Loucy (cell line): ENCODE measurements at regions not wholly inside any gene's neighbourhood (a gene's known extent, or its start where the extent isn't known, plus 50 kb on each side); places are given as distances from the start of the nearest gene placed in this dataset.
"Not testable (repeated sequence)": the region's sequence is repeated elsewhere in the genome, so short reads cannot be mapped to it uniquely, and the experiment has no call there.

Source experiments
- H2AFZ ChIP-seq: fragments of 200-600 bp; sonication (generic); 2 replicates; pipeline ENCODE4 v1.6.0; 2016; ENCODE audit warnings: antibody characterized with exemption, mild to moderate bottlenecking, low read length, moderate library complexity
- H3F3A ChIP-seq: fragments of 200-600 bp; 2 replicates; pipeline ENCODE4 v1.6.0; 2016; ENCODE audit warnings: antibody characterized with exemption, low read depth, mild to moderate bottlenecking
- H3K27me3 ChIP-seq: fragments of 200-600 bp; sonication (generic); 2 replicates; pipeline ENCODE4 v1.6.1; 2014; ENCODE audit warnings: low read length, mild to moderate bottlenecking; ENCODE audit not compliant: insufficient read depth, poor library complexity, severe bottlenecking
- H3K36me3 ChIP-seq: fragments of 200-600 bp; sonication (generic); 2 replicates; pipeline ENCODE4 v1.6.1; 2016; ENCODE audit warnings: low read length; ENCODE audit not compliant: insufficient read depth
- H3K4me1 ChIP-seq: fragments of 200-600 bp; sonication (generic); 2 replicates; pipeline ENCODE4 v1.5.1; 2014; ENCODE audit warnings: low read length, mild to moderate bottlenecking; ENCODE audit not compliant: insufficient read depth, poor library complexity, severe bottlenecking
- H3K4me2 ChIP-seq: fragments of 200-600 bp; sonication (generic); 2 replicates; pipeline ENCODE4 v1.6.0; 2014; ENCODE audit warnings: antibody characterized with exemption, low read length, low read depth, mild to moderate bottlenecking; ENCODE audit not compliant: poor library complexity, severe bottlenecking
- H3K4me3 ChIP-seq: fragments of 200-600 bp; sonication (generic); 2 replicates; pipeline ENCODE4 v1.5.1; 2014; ENCODE audit warnings: low read length, mild to moderate bottlenecking, mixed read lengths; ENCODE audit not compliant: poor library complexity, severe bottlenecking
- H3K79me2 ChIP-seq: fragments of 200-600 bp; sonication (generic); 2 replicates; pipeline ENCODE4 v1.6.1; 2014; ENCODE audit warnings: low read length; ENCODE audit not compliant: insufficient read depth
- H3K9ac ChIP-seq: fragments of 200-600 bp; sonication (generic); 2 replicates; pipeline ENCODE4 v1.6.0; 2014; ENCODE audit warnings: mild to moderate bottlenecking, low read depth, low read length, moderate library complexity; ENCODE audit not compliant: poor library complexity, severe bottlenecking
- H3K9me2 ChIP-seq: fragments of 200-600 bp; sonication (generic); replicated peaks from 2 replicates; pipeline ENCODE4 v1.6.1; 2016; ENCODE audit warnings: low read depth, low read length, mixed read lengths
- H3K9me3 ChIP-seq: fragments of 200-600 bp; sonication (generic); 2 replicates; pipeline ENCODE4 v1.6.1; 2014; ENCODE audit warnings: mild to moderate bottlenecking, antibody characterized with exemption, low read length, low read depth; ENCODE audit not compliant: insufficient read depth
- H4K20me1 ChIP-seq: fragments of 200-600 bp; sonication (generic); 2 replicates; pipeline ENCODE4 v1.6.0; 2014; ENCODE audit warnings: antibody characterized with exemption, low read length, mild to moderate bottlenecking; ENCODE audit not compliant: insufficient read depth, poor library complexity, severe bottlenecking
- EZH2phosphoT487 ChIP-seq: fragments of 200-600 bp; IDR thresholded peaks from 2 replicates; pipeline ENCODE4 v1.6.1; 2018; ENCODE audit warnings: antibody characterized with exemption, mild to moderate bottlenecking, moderate library complexity, borderline replicate concordance
- TF ChIP-seq, protein P1 (sequence below): fragments of 200-600 bp; sonication (generic); conservative IDR thresholded peaks from 2 replicates; pipeline ENCODE4 v1.5.1; 2014; ENCODE audit warnings: mild to moderate bottlenecking, antibody characterized with exemption, low read length

- H3K9ac ChIP-seq, result no peak overlapping the region
- H3K4me1 ChIP-seq, result no peaks in the 10 kb centered on the region
- no peaks in the 10 kb centered on the region for H4K20me1 ChIP-seq
- no peaks in the 10 kb centered on the region for H3F3A ChIP-seq
- H3K27me3 ChIP-seq, result no peaks in the 10 kb centered on the region
- TF ChIP-seq EZH2phosphoT487, result no peak
- TF ChIP-seq, protein P1, sequence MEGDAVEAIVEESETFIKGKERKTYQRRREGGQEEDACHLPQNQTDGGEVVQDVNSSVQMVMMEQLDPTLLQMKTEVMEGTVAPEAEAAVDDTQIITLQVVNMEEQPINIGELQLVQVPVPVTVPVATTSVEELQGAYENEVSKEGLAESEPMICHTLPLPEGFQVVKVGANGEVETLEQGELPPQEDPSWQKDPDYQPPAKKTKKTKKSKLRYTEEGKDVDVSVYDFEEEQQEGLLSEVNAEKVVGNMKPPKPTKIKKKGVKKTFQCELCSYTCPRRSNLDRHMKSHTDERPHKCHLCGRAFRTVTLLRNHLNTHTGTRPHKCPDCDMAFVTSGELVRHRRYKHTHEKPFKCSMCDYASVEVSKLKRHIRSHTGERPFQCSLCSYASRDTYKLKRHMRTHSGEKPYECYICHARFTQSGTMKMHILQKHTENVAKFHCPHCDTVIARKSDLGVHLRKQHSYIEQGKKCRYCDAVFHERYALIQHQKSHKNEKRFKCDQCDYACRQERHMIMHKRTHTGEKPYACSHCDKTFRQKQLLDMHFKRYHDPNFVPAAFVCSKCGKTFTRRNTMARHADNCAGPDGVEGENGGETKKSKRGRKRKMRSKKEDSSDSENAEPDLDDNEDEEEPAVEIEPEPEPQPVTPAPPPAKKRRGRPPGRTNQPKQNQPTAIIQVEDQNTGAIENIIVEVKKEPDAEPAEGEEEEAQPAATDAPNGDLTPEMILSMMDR, result no peak
- H2AFZ ChIP-seq, result peak overlapping the region; percentile 1; the same call in 1 of the 2 replicates
- no peak overlapping the region for H3K4me2 ChIP-seq
- no peaks in the 10 kb centered on the region for H3K9me2 ChIP-seq
- H3K4me3 ChIP-seq, result no peak overlapping the region
- H3K79me2 ChIP-seq, result no peaks in the 10 kb centered on the region
- no peaks in the 10 kb centered on the region for H3K9me3 ChIP-seq
- H3K36me3 ChIP-seq, result no peaks in the 10 kb centered on the region
Measured at GRCh38 chr6:1162367-1163275, 149.3 kb upstream of the FOXQ1 start.

DNA sequence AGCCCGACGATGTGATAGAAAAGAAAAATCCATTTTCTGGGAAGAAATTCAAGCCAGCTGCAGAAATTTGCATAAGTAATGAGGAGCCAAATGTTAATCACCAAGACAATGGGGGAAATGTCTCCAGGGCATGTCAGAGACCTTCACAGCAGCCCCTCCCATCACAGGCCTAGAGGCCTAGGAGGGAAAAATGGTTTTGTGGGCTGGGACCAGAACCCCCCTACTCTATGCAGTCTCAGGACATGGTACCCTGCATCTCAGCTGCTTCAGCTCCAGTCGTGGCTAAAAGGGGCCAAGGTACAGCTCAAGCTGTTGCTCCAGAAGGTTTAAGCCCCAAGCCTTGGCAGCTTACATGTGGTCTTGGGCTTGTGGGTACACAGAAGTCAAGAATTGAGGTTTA lies 155.5 kb upstream of the FOXQ1 start:
- not testable (repeated sequence) for H3K9me3 ChIP-seq, H3K4me3 ChIP-seq, H3K36me3 ChIP-seq, H3K9me2 ChIP-seq, H3K79me2 ChIP-seq, H3K4me1 ChIP-seq, H3K9ac ChIP-seq, H3K4me2 ChIP-seq, H4K20me1 ChIP-seq, H3F3A ChIP-seq, H2AFZ ChIP-seq, H3K27me3 ChIP-seq

DNA sequence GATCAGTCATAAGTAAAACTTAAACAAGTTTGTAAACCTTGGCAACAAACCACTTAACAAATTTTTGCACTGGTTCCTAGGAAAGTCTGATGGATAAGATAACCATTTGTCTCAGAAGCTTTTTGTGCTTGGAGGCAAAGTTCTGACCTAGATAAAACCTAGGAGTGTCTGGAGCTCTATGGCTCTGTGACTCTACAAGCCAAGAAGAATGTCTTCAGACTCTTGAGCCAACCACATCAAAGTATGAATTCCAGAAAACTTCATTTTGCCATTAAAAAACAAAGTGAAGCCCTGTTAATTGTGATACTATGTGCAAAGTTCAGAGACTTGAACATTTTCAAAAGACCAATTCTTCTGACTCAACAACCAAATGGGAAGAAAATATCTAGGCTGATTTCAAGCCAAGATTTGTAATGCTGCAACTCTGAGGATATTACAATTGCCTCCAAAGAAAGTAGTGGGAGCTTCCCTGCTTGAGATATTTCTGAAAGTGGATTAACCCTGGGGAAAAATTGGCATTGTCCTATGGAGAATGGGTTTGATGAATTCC lies 158.1 kb upstream of the FOXQ1 start:
- H3K27me3 ChIP-seq, result no peaks in the 10 kb centered on the region
- no peak overlapping the region for H3K9ac ChIP-seq
- no peaks in the 10 kb centered on the region for H4K20me1 ChIP-seq
- H3K9me3 ChIP-seq, result no peaks in the 10 kb centered on the region
- H3F3A ChIP-seq, result no peaks in the 10 kb centered on the region
- H2AFZ ChIP-seq, result no peak overlapping the region
- no peak overlapping the region for H3K4me2 ChIP-seq
- H3K4me3 ChIP-seq, result no peak overlapping the region
- no peak for TF ChIP-seq EZH2phosphoT487
- TF ChIP-seq, protein P1, result no peak
- H3K9me2 ChIP-seq, result no peaks in the 10 kb centered on the region
- no peaks in the 10 kb centered on the region for H3K4me1 ChIP-seq
- H3K79me2 ChIP-seq, result no peaks in the 10 kb centered on the region
- no peaks in the 10 kb centered on the region for H3K36me3 ChIP-seq
